ENCODE measurements at regions not wholly inside any gene's neighbourhood (a gene's known extent, or its start where the extent isn't known, plus 50 kb on each side); places are given as distances from the start of the nearest gene placed in this dataset.

GRCh38 chr12:28027328-28027727 is 54.8 kb upstream of the PTHLH start:
- DNase-seq (ENCODE audit: low read depth, low spot score) = no peak
- no TSS peak for BruUV-seq (replicated peaks)
- dilution Hi-C loops (cut with MboI; ENCODE audit: extremely low pct_ligation_motif_present, low sequenced_read_pairs) (no loop called here), intact Hi-C loops (cut with micrococcal nuclease) (no loop called here)
- POLR2A ChIA-PET = no interaction called here
- Histone ChIP-seq H4K20me1 (replicated peaks; ENCODE audit: control insufficient read depth, extremely low read depth, insufficient read depth, low read length) (no peaks in the 10 kb centered on the region), H3K4me3 (replicated peaks in 1 of 3; ENCODE audit: insufficient read depth in 1 of 3, low read depth in 1 of 3, low read length in 3 of 3) (no peak overlapping the region), H2AFZ (ENCODE audit: low read depth, low read length) (no peak overlapping the region), H3K4me1 (ENCODE audit: control insufficient read depth, extremely low read depth, insufficient read depth, low read length) (peaks cover 10% of the 10 kb centered on the region), H3K36me3 (ENCODE audit: control insufficient read depth in 2 of 2, extremely low read depth in 1 of 2, insufficient read depth in 2 of 2, low read length in 2 of 2) (no peaks in the 10 kb centered on the region), H3K9ac (replicated peaks; ENCODE audit: extremely low read depth, insufficient read depth, low read length) (no peak overlapping the region), H3K9me1 (replicated peaks; ENCODE audit: control insufficient read depth, extremely low read depth, insufficient read depth, low read length) (no peaks in the 10 kb centered on the region), H3K27ac (ENCODE audit: insufficient read depth, low read depth, low read length) (no peak overlapping the region), H3K27me3 (ENCODE audit: control insufficient read depth in 2 of 2, insufficient read depth in 2 of 2, low read length in 2 of 2) (no peaks in the 10 kb centered on the region), H3K4me2 (ENCODE audit: insufficient read depth, low read length) (no peak overlapping the region), H3K79me2 (ENCODE audit: control insufficient read depth, insufficient read depth, low read length) (no peaks in the 10 kb centered on the region), H3K9me3 (replicated peaks; ENCODE audit: control insufficient read depth, insufficient read depth, low read length) (no peaks in the 10 kb centered on the region)
- FAIRE-seq = no peak
- CTCF ChIA-PET = interaction anchor here (0.9 to 2.6 kb wide), 3 partner anchors 25 to 146 kb away, joined by 3 to 6 read pairs (median 4); no protein-coding TSS in a partner anchor
- no peak for TF ChIP-seq POLR2AphosphoS5 (IDR thresholded peaks at IDR 0.05; ENCODE audit: insufficient read depth, low read depth, low read length)
- TF ChIP-seq JUN (IDR thresholded peaks at IDR 0.05; ENCODE audit: borderline replicate concordance, insufficient read depth, insufficient read length, low read depth) = no peak
- no peak for TF ChIP-seq GATA2 (IDR thresholded peaks at IDR 0.05; ENCODE audit: insufficient read depth, insufficient read length, low read depth, low read length)
- TF ChIP-seq CTCF (IDR thresholded peaks at IDR 0.05; ENCODE audit: extremely low read depth in 1 of 2, insufficient read depth in 1 of 2, low read depth in 1 of 2, low read length in 2 of 2) = no peak
- TF ChIP-seq FOS (IDR thresholded peaks at IDR 0.05; ENCODE audit: borderline replicate concordance, insufficient read depth, low read length) = no peak
- no peak for TF ChIP-seq EZH2 (IDR thresholded peaks at IDR 0.05; ENCODE audit: borderline replicate concordance, low read depth, low read length, severe bottlenecking)
- TF ChIP-seq POLR2A (IDR thresholded peaks at IDR 0.05; ENCODE audit: low read depth, low read length) = no peak
- TF ChIP-seq MYC (IDR thresholded peaks at IDR 0.05; ENCODE audit: low read depth, low read length) = no peak
- no peak for TF ChIP-seq MAX (IDR thresholded peaks at IDR 0.05; ENCODE audit: insufficient read depth, insufficient read length)
